Psoas muscle (tissue), 7 donors: ENCODE measurements at regions not wholly inside any gene's neighbourhood (a gene's known extent, or its start where the extent isn't known, plus 50 kb on each side); places are given as distances from the start of the nearest gene placed in this dataset.

Experiments
- ATAC-seq, 4 donors: fragments of 200-7000 bp; cut with Tn5 transposase; one replicate each; pipeline ENCODE4 v1.9.1; 2020; ENCODE audit warnings: moderate library complexity in 3 of 4, mild to moderate bottlenecking in 2 of 4
- DNase-seq, 2 donors: peaks; one replicate each; pipeline ENCODE4 v3.0.0-alpha.2; 2020
- H3K27ac ChIP-seq: fragments of 200-600 bp; one replicate; pipeline ENCODE4 v1.8.0; 2022
- H3K27me3 ChIP-seq, 3 donors: fragments of 200-600 bp in 1 of 3; one replicate each; pipeline versions ENCODE4 v1.6.1 to v1.8.0; 2013 to 2022; ENCODE audit warnings: low read length in 2 of 3, mild to moderate bottlenecking in 2 of 3, moderate library complexity in 1 of 3; ENCODE audit not compliant: insufficient read depth in 3 of 3
- H3K36me3 ChIP-seq, 2 donors: fragments of 200-600 bp in 1 of 2; one replicate each; pipeline versions ENCODE4 v1.6.1 to v1.8.0; 2013 to 2022; ENCODE audit warnings: low read depth in 1 of 2, mild to moderate bottlenecking in 1 of 2, moderate library complexity in 1 of 2; ENCODE audit not compliant: insufficient read depth in 1 of 2
- H3K4me1 ChIP-seq: fragments of 200-600 bp; one replicate; pipeline ENCODE4 v1.8.0; 2022
- H3K4me3 ChIP-seq: fragments of 200-600 bp; one replicate; pipeline ENCODE4 v1.8.0; 2022; ENCODE audit warnings: mild to moderate bottlenecking
- H3K9me3 ChIP-seq: fragments of 200-600 bp; one replicate; pipeline ENCODE4 v1.8.0; 2022
- CTCF ChIP-seq: fragments of 200-600 bp; IDR thresholded peaks from one replicate; pipeline ENCODE4 v1.8.0; 2022; ENCODE audit warnings: antibody characterized with exemption
- WGBS, 3 donors: extraction: QIAGEN DNeasy Blood & Tissue Kit; methylation state at CpG; one replicate each; pipeline versions ENCODE4 v1.1.6 to v1.1.7; 2013; 5-methylcytosine and 5-hydroxymethylcytosine counted together
- intact Hi-C, 2 donors: fragments of 100-400 bp; cut with DNase I; formaldehyde crosslinking; loops; one replicate each; pipeline versions ENCODE4 v1.11.0 to v1.14.2; 2022
- donor health status: healthy with polysubstance abuse.
- donor health status: DM: no; HTN: no; CAD: no; lungs with moderate emphysema.
- donor health status: Bipolar disorder and iron deficiency.
- donor health status: healthy.
- donor health status: DM: yes; HTN: yes; CAD: no.
- donor health status: DM: no; HTN: no; CAD: no.
- donor health status: DM: yes; HTN: yes; CAD: no.

DNA sequence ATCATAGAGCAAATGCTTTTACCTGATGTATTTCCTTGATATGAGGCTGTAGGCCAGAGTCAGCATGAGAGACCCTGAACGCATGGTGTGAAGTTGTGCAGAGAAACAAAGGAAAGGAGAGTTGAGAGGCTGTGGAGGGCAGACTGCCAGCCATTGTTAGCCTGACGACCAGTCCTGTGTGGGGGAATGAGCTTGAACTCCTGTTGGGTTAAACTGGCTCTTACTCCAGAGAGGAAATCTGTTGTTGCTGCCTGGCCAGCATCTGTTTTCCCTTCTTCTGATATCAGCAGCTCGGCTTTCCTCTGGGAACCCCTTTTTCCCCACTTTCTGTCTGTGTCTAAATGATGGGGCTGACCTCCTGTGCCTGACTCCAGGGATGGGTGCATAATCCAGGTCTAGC is 158.2 kb upstream of the ZFP64 start:
- H3K27ac ChIP-seq, result no peak overlapping the region
- DNase-seq (no peak), ATAC-seq (no peak)
- TF ChIP-seq CTCF, result no peak
- H3K4me3 ChIP-seq, result no peak overlapping the region
- H3K9me3 ChIP-seq, result no peaks in the 10 kb centered on the region
- H3K36me3 ChIP-seq, result no peaks in the 10 kb centered on the region
- no peaks in the 10 kb centered on the region for H3K4me1 ChIP-seq
- WGBS, 3 donors, result 39 to 51% (median 50%) methylated on average over 3 of the region's 3 CpGs
- intact Hi-C loops, result no loop called here
- no peaks in the 10 kb centered on the region for H3K27me3 ChIP-seq

- no peak overlapping the region for H3K4me3 ChIP-seq
- no peak for TF ChIP-seq CTCF
- no peaks in the 10 kb centered on the region for H3K4me1 ChIP-seq
- H3K27ac ChIP-seq, result no peak overlapping the region
- H3K27me3 ChIP-seq, result no peaks in the 10 kb centered on the region
- H3K9me3 ChIP-seq, result no peaks in the 10 kb centered on the region
- no peaks in the 10 kb centered on the region for H3K36me3 ChIP-seq
- ATAC-seq, result no peak
- no peak for DNase-seq
- intact Hi-C loops, result no loop called here
- WGBS, 3 donors, result 35 to 56% (median 42%) methylated on average over 2 of the region's 2 CpGs
These were observed 156.9 kb upstream of the ZFP64 start for GRCh38 chr20:52348434-52348833.

DNA sequence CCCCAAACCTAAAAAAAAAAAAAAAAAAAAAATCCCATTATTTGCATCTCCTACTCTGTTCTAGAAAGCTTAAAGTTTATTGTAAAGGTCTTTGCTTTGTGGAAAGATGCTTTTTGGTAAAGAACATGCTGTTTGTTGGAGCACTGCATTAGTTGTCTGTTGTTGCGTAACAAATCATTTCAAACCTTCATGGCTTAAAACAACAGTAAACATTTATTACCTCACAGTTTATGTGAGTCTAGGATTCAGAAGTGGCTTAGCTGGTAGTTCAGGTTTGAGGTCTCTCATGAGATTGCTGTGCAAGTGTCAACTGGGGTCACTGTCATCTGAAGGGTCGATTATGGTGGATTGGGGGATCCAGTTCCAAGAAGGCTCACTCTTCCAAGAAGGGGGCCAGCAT is 155.2 kb upstream of the ZFP64 start:
- Histone ChIP-seq H3K9me3 (no peaks in the 10 kb centered on the region), H3K36me3 (no peaks in the 10 kb centered on the region), H3K27me3 (no peaks in the 10 kb centered on the region), H3K27ac (no peak overlapping the region), H3K4me3 (no peak overlapping the region), H3K4me1 (no peaks in the 10 kb centered on the region)
- intact Hi-C loops, result no loop called here
- no peak for DNase-seq
- WGBS, 3 donors, result 71 to 83% (median 76%) methylated on average over 2 of the region's 2 CpGs
- ATAC-seq, result no peak
- TF ChIP-seq CTCF, result no peak

DNA sequence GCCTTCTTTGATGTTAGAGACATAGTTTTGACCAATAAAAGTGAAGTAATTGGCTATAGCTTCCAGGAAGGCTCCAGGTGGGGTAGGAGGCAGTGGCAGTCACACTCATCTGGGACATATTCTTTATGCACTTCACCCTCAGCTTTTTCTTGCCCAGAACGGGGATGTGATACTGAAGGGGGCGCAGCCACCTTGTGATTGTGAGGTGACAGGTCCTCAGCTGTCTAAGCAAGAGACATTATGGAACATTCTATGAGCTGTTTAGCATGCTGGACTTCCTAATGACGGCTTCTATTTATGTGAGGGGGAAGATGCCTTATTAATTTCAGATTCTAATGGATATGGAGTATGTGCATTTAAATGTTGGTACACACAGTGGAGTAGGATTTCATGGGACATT is 151.3 kb upstream of the ZFP64 start:
- TF ChIP-seq CTCF, result no peak
- Histone ChIP-seq H3K4me3 (no peak overlapping the region), H3K27me3 (peaks cover 0 to under 1% (median 0%) of the 10 kb centered on the region in 3 donors), H3K9me3 (no peaks in the 10 kb centered on the region), H3K36me3 (no peaks in the 10 kb centered on the region), H3K4me1 (no peaks in the 10 kb centered on the region), H3K27ac (no peak overlapping the region)
- ATAC-seq (no peak), DNase-seq (no peak)
- WGBS, 3 donors, result 79 to 82% (median 82%) methylated on average over 3 of the region's 3 CpGs
- intact Hi-C loops, result no loop called here

DNA sequence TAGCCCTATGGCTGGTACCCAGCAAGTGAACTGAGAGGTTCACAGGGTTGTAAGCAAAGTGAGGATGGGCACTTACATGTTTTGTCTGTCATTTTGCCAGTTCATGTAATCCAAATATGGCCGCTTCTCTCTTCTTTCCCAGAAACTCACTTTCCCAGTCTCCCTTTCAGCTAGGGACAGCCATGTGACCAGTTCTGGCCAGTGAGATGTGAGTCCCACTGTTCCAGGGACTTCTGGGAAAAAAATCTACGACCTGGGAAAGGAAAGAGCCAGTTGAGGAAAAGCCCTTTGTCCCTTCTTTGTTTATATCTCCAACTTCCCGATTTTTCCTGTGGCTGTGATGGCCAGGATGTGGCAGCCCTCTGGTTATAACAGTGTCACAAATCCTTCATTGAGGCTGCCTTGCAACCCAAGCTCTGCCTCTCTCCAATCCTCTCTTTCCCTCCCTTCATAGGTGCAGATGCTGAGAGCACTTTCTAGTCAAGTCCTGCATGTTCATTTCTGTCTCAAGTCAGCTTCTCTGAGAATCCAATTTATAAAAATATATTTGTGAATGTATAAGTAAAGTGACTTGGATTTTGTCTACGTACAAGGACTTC is 148.6 kb upstream of the ZFP64 start:
- Histone ChIP-seq H3K4me1 (no peaks in the 10 kb centered on the region), H3K27me3 (peaks cover 0 to 4% (median 0%) of the 10 kb centered on the region in 3 donors), H3K9me3 (no peaks in the 10 kb centered on the region), H3K36me3 (no peaks in the 10 kb centered on the region), H3K27ac (no peak overlapping the region), H3K4me3 (no peak overlapping the region)
- WGBS, 3 donors, result 70 to 77% (median 72%) methylated on average over 4 of the region's 4 CpGs
- intact Hi-C loops, result no loop called here
- ATAC-seq, result no peak
- no peak for TF ChIP-seq CTCF
- DNase-seq, result no peak
